ENCODE measurements at regions not wholly inside any gene's neighbourhood (a gene's known extent, or its start where the extent isn't known, plus 50 kb on each side); places are given as distances from the start of the nearest gene placed in this dataset.
A peak's percentile ranks its signal among the peaks of the same experiment; 100 is the strongest.

- no peak for DNase-seq
- no peak for ATAC-seq
- no peaks in the 10 kb centered on the region for H3K27me3 ChIP-seq
- H3K9me3 ChIP-seq, result peaks cover 6% of the 10 kb centered on the region
- H3K4me3 ChIP-seq, result no peak overlapping the region
- no peaks in the 10 kb centered on the region for H3K4me1 ChIP-seq
- intact Hi-C loops (cut with DNase I), result no loop called here
- H3K36me3 ChIP-seq, result no peaks in the 10 kb centered on the region
- no peak for TF ChIP-seq CTCF (IDR thresholded peaks at IDR 0.05)
- H3K27ac ChIP-seq, result no peak overlapping the region
Measured at GRCh38 chr18:10047237-10047636, 133.4 kb downstream of the VAPA start.

- no peaks in the 10 kb centered on the region for H3K36me3 ChIP-seq
- H3K27me3 ChIP-seq, result no peaks in the 10 kb centered on the region
- H3K4me3 ChIP-seq, result no peak overlapping the region
- DNase-seq (no peak), ATAC-seq (no peak)
- intact Hi-C loops (cut with DNase I), result no loop called here
- no peak for TF ChIP-seq CTCF (IDR thresholded peaks at IDR 0.05)
- H3K4me1 ChIP-seq, result no peaks in the 10 kb centered on the region
- no peaks in the 10 kb centered on the region for H3K9me3 ChIP-seq
- H3K27ac ChIP-seq, result no peak overlapping the region
Measured at GRCh38 chr18:10049747-10050146, 135.9 kb downstream of the VAPA start.

- no peak for TF ChIP-seq CTCF (IDR thresholded peaks at IDR 0.05)
- Histone ChIP-seq H3K27me3 (no peaks in the 10 kb centered on the region), H3K4me3 (no peak overlapping the region), H3K27ac (peak overlapping the region; percentile 58), H3K4me1 (peaks cover 4% of the 10 kb centered on the region), H3K9me3 (no peaks in the 10 kb centered on the region), H3K36me3 (no peaks in the 10 kb centered on the region)
- DNase-seq (no peak), ATAC-seq (no peak)
- intact Hi-C loops (cut with DNase I), result no loop called here
Measured at GRCh38 chr18:10050956-10051355, 137.1 kb downstream of the VAPA start.

- DNase-seq (no peak), ATAC-seq (peak; percentile 54)
- no peaks in the 10 kb centered on the region for H3K36me3 ChIP-seq
- peak overlapping the region; percentile 58 for H3K27ac ChIP-seq
- no peaks in the 10 kb centered on the region for H3K27me3 ChIP-seq
- H3K4me1 ChIP-seq, result peaks cover 8% of the 10 kb centered on the region
- intact Hi-C loops (cut with DNase I), result no loop called here
- H3K4me3 ChIP-seq, result no peak overlapping the region
- no peak for TF ChIP-seq CTCF (IDR thresholded peaks at IDR 0.05)
- H3K9me3 ChIP-seq, result no peaks in the 10 kb centered on the region
Measured at GRCh38 chr18:10051877-10052631, 138.2 kb downstream of the VAPA start.

- DNase-seq (no peak), ATAC-seq (no peak)
- peaks cover 16% of the 10 kb centered on the region for H3K4me1 ChIP-seq
- TF ChIP-seq CTCF (IDR thresholded peaks at IDR 0.05), result no peak
- H3K27me3 ChIP-seq, result no peaks in the 10 kb centered on the region
- intact Hi-C loops (cut with DNase I), result no loop called here
- H3K9me3 ChIP-seq, result no peaks in the 10 kb centered on the region
- no peak overlapping the region for H3K27ac ChIP-seq
- no peaks in the 10 kb centered on the region for H3K36me3 ChIP-seq
- no peak overlapping the region for H3K4me3 ChIP-seq
Measured at GRCh38 chr18:10052871-10053270, 139.1 kb downstream of the VAPA start.

- H3K36me3 ChIP-seq, result no peaks in the 10 kb centered on the region
- TF ChIP-seq CTCF (IDR thresholded peaks at IDR 0.05), result no peak
- peaks cover 26% of the 10 kb centered on the region for H3K4me1 ChIP-seq
- H3K27ac ChIP-seq, result no peak overlapping the region
- DNase-seq, result no peak
- H3K9me3 ChIP-seq, result no peaks in the 10 kb centered on the region
- no peak overlapping the region for H3K4me3 ChIP-seq
- H3K27me3 ChIP-seq, result no peaks in the 10 kb centered on the region
- intact Hi-C loops (cut with DNase I), result no loop called here
- no peak for ATAC-seq
Measured at GRCh38 chr18:10053861-10054260, 140.0 kb downstream of the VAPA start.
